Superior temporal gyrus (tissue), 1 donor: ENCODE measurements at regions not wholly inside any gene's neighbourhood (a gene's known extent, or its start where the extent isn't known, plus 50 kb on each side); places are given as distances from the start of the nearest gene placed in this dataset.
"Not testable (repeated sequence)": the region's sequence is repeated elsewhere in the genome, so short reads cannot be mapped to it uniquely, and the experiment has no call there.

Source experiments
- DNase-seq: peaks from one replicate; pipeline ENCODE4 v3.0.0-alpha.2; 2016; ENCODE audit errors: extremely low spot score

DNA sequence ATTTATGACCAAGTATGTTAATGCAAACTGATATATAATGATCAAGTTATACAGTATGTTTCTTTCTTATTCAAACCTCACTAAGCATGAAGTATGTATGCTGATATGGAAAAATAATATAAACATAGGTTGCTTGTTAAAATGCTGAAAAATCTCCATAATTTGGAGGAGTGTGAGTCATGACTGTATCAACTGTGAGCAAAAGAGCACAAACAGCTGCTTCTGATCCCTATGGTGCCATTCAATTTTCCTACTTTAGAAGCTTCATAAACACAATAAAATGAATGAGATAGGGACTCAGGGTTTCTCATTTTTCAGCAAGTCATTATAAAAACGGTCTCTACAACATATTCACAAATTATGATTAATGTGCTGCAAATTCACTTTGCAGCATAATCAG, 129.9 kb upstream of the TFPI start:
- DNase-seq, result no peak

DNA sequence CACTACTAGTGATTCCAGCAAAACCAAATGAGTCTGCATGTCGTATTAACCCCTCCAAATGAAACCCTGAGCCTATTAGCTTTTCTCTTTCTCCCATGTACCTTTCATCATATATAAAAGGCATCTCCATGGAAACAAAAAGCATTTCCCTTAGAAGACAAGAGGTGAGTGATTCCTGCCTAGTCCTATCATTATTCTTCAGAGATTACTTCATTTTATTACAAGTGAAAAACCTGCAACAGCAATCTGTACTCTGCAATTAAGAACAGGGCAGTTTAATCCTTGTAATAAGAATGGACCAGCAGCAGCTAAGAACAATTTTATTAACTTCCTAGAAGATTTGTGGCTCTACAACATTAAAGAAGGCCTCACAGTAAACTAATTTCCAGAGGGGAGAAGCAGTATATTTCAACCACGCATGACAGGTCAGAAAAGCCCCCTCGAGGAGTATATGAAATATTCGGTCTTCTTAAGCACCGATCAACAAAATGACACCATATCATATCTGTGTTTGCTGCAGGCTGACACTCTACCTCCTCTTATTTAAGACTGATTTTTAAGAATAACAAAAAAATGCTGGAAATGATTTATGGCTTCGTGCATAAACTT, 132.3 kb upstream of the TFPI start:
- DNase-seq, result no peak

DNA sequence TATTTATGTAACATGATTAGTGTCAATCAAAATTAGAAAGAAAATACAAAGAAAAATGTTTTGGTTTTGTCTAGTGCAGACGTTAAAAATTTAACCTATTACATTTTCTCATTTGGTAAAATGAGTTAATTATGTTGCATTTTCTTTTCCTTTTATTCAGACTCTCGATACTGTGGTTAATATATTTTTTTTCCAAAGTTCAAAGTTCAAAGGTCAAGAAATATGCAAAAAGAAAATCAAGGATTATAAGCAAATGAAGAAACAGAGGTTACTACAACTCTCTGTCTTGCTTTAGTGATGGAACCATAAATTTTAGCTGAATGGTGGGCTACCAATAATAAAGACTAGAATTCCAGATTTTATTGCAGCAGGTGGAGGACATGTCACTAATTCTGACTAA, 133.3 kb upstream of the TFPI start:
- DNase-seq, result no peak

DNA sequence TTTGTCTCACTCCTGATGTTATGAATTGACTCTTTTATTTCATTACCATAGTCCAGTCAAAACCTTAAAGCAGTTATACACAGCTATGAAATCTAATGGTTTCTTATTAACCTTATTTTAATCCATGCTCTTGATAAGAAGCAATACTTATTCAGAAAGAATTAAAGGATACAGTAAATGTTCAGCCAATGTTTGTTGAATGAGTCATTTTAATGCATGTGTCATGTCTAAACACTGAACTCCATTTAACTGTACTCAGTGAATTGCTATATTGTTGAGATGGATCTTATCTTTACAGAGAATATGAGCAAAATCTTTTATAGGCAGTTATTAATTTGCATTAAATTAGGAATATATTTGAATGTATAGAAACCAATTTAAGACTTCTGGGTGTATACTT, 135.1 kb upstream of the TFPI start:
- DNase-seq, result no peak

DNA sequence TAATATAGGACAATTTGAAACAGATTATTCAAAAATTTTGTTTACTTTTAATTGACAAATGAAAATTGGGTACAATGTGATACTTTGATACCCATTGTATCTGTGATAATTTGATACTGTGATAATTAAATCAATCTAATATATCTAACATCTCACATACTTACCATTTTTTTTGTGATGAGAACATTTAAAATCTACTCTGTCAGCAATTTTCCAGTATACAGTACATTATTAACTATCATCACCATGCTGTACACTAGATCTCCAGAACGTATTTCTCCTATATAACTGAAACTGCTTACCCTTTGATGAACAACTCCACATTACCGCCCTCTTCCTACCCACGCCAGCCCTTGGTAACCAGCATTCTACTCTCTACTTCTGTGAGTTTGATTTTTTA, 139.7 kb upstream of the TFPI start:
- DNase-seq, result no peak

DNA sequence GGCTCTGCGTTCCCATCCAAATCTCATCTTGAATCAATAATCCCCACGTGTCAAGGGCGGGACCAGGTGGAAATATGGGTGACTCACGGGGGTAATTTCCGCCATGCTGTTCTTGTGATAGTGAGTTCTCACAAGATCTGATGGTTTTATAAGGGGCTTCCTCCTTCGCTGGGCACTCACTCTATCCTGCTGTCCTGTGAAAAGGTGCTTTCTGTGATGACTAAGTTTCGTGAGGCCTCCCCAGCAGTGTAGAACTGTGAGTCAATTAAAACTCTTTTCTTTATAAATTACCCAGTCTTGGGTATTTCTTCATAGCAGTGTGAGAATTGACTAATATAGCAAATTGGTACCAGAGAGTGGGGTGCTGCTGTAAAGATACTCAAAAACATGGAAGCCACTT, 142.4 kb upstream of the TFPI start:
- DNase-seq, result not testable (repeated sequence)

DNA sequence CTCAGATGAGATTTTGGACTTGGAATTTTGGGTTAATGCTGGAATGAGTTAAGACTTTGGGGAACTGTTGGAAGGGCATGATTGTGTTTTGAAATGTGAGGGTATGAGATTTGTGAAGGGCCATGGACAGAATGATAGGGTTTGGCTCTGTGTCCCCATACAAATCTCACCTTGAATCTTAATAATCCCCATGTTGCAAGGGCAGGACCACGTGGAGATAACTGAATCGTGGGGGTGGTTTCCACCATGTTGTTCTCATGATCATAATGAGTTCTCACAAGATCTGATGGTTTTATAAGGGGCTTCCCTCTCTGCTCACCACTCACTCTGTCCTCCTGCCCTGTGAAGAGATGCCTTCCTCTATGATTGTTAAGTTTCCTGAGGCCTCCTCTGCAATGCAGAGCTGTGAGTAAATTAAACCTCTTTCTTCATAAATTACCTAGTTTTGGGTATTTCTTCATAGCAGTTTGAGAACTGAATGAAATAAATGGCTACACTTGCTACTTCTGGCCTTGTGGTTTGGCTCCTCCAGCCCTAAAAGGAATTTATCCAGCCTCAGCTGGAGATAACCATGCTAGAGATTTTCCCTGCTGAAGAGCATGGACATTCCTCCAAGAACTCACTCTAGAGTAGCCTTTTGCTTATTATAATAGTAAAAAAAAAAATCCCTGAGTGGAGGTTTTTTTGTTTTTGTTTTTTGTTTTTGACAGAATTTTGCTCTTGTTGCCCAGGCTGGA, 144.3 kb upstream of the TFPI start:
- DNase-seq, result no peak

DNA sequence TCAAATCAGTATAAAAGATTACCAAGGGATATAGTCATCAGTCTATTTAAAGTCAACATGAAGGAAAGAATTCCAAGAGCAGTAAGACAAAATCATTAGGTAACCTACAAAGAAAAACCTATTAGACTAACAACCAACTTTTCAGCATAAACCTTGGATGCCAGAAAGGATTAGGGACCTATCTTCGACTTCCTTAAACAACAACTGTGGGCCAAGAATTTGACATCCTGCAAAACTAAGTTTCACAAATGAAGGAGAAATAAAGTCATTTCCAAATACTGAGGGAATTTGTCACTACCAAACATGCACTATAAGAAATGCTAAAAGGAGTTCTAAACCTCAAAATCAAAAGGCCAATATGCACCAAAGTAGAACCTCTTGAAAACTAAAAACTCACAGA, 147.9 kb upstream of the TFPI start:
- DNase-seq, result no peak

DNA sequence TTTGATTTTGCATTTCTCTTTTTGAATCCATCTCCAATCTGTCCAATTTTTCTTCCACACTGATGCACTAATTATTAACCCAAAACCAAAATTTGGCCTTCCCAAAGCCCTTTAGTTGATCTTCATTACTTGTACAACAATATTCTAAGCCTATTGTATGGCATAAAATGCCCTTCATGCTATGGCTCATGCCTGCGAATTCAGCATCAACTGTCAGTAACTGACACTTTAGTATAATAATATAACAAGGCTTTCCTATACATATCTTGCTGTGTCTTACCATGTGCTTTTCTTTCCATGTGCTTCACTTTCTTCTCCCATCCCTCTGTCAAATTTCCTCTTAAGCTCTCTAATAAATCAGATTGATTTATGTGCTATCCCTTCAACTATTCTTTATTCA, 154.0 kb upstream of the TFPI start:
- no peak for DNase-seq

DNA sequence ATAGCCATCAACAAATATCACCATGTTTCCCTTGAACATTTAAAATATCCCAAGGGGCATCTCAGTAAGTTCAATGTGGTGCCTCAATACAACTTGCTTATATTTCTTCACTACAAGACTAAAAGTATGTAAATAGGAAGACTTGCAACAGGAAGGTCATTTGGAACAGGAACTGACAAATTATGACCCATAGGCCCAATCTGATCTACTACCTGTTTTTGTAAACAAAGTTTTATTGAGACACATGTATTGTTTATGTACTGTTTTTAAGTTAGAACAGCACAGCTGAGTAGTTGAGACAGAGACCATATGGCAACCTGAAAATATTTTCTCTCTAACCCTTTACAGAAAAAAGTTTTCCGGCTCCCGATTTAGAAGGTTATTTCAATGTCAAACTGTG, 154.8 kb upstream of the TFPI start:
- no peak for DNase-seq

DNA sequence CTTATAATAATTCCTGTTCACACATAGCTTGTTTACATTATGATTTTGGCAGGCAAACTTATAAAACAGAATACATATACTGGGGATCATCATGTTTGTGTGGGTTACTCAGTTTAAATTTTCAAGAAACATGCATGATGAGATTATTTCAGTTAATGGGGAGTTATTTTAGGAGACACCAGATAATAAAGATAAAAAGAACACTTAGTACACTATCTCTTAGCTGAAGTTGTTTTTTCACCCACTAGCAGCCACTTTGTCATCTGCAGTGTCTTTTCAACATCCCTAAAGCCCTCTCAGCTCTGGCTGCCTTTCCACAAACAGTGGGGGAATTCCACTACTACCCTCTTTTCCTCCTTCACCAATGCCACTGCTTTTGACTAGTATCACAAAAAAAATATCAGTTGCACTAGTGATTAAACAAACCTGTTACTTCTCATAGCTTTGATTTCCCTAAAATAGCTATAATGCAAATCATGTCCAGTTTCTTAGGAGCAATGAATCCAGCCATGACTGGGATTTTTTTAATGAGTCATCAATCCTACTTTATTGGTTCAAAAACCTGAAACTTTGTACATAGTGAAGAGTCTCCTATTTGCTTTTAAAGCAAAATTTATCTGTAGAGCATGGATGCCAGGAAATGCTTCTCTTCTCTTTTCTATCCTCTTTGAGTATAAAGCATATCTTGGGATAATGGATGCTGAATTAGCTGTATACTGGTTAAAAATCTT, 156.7 kb upstream of the TFPI start:
- no peak for DNase-seq

DNA sequence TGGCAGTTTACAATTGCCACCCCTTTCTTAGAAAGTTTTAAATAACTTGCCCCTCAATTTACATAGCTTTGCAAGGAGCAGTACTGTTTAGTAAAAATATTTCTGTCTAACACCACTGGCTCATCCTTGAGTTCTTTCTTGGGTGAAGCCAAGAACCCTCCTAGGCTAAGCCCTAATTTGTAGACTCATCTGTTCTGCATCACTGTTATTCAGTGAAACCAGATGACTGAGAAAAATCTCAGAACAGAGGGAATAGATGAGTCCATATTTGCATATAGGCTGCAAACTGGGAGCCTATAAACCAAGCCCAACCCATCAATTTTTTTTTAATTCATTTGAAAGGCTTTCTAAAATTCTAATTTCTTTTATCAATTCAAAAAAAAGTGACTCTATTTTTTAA, 161.4 kb upstream of the TFPI start:
- no peak for DNase-seq

DNA sequence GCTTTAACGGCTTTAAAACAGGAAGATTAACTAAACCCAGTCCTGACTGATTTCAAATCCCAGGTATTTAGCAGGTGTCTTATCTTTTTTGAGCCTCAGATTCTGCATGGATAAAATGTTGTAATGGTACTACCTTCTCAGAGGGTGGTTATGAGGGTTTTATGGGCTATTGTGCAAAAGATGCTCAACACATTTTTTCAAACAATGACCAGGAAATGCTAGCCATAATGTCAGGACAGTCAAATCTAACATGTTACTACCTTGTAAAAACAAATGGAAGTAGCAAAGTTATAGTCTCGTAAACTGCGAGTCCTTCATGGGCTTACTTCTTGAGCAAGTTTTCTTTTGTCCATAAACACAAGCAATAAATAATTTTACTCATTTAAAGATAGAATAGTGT, 162.1 kb upstream of the TFPI start:
- no peak for DNase-seq

DNA sequence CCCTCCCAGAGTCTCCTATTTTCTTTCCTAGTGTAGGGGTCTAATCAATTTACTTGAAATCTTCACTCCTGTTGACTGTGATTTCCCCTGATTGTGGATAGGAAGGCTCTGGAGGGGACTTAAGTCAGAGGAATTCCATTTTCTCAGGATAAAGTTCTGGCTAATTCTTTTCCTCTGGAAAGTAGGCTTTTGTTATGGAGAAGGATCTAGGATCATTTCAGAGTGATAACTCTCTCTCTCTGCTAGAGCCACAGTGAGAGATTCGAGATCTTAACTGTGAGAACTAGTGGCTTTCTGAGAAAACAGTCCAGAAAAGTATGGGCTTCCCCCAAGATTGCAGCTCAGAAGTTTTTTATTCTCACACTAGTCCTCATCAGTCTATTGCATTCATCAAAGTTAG, 163.9 kb upstream of the TFPI start:
- DNase-seq, result no peak

DNA sequence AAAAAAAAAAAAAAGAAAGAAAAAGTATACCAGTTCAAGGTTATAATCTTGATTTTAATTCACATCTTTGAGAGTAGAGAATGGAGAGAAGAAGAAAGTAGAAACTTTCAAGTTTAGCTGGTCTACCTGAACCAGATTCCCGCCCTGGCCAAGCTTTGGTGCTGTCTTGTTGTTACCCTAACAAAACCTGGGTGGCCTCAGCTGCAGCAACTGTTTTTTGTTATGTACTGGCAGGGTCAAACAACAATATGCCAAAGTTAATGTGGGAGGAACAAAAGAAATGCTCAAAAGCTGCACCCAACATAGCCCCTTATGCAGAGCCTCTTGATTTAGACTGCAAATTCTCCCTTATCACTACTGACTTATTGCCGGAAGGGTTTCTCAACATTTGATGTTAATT, 165.3 kb upstream of the TFPI start:
- no peak for DNase-seq

DNA sequence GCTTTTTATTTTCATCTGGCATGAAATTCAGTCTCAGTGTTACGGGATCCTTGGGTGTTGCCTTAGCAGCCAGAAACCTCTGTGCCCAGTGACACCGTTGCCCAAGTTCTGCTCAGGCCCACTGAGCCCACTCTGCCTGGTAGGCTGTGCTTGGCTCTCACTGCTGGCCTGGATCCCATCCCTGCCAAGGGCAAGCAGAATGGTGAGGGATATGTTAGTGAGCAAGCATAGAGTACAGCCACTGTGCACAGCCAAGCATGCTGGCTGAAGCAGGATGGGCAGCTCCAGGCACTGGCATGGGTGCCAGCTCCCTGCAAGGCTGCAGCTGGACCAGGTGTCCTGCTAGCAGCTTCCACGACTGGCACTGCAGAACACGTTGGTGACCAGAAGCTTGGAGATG, 194.7 kb upstream of the TFPI start:
- DNase-seq, result no peak

DNA sequence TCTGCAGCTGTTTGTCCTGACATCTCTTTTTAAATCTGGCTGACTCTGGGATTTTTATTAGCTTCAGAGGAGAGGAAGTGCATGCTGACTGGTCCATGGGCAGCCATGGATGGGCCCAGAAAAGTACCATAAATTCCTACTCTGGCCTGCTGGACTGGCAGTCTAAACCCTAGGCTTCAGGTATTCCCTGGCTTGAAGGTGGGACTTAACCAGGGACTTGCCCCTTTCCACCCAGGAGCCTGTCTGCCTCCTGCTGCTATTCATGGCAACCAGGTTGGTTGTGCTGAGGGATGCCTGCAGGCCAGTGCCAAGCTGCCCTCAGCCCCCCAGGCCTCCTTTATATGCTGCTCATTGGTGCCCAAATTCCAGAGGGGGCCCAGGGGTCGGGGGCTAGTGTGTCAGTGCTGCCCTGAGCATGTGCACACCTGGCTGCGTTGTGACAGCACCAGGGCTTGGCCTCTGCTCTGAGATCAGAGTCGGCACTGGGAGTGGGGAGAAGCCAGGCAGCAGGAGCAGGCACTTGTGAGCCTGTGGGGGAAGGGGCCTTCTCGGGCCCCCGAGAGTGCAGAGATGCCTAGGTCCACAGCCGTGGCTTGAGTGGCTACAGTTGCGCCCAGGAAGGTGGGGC, 195.7 kb upstream of the TFPI start:
- no peak for DNase-seq

DNA sequence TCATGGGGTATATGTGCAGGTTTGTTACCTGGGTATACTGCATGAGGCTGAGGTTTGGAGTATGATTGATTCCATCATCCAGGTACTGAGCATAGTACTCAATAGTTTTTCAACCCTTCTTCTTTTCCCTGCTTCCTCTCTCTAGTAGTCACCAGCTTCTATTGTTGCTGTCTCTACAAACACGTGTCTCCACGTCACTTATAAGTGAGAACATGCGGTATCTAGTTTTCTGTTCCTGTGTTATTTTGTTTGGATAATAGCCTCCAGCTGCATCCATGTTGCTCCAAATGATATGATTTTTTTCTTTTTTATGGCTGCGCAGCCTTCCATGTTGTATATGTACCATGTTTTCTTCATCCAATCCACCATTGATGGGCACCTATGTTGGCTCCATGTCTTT, 214.8 kb upstream of the TFPI start:
- DNase-seq, result no peak

DNA sequence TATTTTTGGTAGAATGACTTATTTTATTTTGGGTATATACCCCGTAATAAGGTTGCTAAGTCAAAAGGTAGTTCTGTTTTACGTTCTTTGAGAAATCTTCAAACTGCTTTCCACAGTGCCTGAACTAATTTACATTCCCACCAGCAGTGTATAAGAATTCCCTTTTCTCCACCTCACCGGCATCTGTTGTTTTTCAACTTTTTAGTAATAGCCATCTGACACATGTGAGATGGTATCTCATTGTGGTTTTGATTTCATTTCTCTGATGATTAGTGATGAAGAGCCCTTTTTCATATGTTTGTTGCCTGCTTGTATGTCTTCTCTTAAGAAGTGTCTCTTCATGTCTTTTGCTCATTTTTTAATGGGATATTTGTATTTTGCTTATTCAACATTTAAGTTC, 215.2 kb upstream of the TFPI start:
- no peak for DNase-seq

DNA sequence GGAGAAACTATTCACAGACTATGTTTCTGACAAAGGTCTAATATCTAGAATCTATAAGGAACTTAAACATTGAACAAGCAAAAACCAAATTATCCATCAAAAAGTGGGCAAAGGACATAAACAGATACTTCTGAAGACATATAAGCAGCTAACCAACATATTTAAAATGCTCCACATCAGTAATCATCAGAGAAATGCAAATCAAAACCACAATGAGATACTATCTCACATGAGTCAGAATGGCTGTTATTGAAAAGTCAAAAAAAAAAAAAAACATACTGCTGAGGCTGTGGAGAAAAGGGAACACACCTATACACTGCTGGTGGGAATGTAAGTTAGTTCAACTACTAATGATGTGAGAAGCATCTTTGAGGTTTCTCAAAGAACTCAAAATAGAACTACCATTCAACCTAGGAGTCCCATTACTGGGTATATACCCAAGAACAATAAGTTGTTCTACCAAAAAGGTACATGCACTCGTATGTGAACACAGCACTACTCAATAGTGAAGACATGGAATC, 220.4 kb upstream of the TFPI start:
- no peak for DNase-seq

DNA sequence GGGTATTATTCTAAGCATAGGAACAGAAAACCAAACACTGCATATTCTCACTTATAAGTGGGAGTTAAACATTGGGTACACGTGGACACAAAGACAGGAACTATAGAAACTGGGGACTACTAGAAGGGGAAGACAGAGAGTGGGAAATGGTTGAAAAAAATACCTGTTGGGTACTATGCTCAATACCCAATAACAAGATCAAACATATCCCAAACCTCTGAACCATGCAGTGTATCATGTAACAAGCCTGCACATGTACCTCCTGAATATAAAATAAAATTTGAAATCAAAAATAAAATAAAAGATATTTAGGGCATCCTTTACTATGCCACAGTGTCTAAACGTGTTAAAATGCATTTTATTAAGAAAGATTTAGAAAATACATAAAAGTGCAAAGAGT, 221.0 kb upstream of the TFPI start:
- DNase-seq, result no peak

DNA sequence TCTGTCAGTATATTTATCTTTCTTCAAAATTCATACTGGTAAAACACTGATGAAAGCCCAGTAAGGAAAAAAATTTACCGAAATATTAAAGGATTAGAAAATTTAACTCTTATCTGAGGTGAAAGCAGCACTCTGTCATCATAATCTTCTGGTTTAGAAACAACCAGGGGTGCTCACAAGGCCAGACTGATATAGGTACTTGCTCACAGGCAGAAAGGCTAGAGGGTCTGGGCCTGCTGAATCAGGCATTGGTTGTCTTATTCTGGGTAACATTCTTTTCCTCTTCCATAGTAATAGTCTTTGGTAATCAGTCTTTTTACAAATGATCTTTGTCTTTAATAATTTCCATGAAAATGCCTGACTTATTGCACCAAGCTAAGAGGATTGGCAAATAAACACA, 221.4 kb upstream of the TFPI start:
- no peak for DNase-seq

DNA sequence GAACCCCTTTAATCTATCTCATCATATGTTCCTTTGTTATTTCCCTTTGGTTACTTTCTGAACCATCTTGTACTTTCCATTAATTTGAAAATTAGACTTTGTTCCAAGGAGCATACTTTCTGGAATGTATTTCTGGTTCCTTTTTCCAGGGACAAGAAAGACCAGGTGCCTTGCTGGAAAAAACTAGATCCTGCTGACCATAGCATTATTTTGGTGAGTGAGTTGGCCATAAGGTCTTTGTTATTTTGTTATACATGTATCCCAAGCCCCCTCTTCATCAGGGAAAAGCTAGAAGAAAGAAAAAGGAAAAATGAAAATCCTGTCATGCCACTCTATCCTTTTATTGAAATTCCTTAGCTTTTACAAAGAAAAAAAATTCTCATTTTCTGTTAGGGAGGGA, 228.1 kb upstream of the TFPI start:
- no peak for DNase-seq
